ENCODE measurements at regions not wholly inside any gene's neighbourhood (a gene's known extent, or its start where the extent isn't known, plus 50 kb on each side); places are given as distances from the start of the nearest gene placed in this dataset.

GRCh38 chr2:223472771-223473170, 129.4 kb downstream of the SCG2 start:
- no peaks in the 10 kb centered on the region for H3K4me1 ChIP-seq (ENCODE audit: control insufficient read depth, extremely low read depth, insufficient read depth, low read length)
- no peak for DNase-seq (ENCODE audit: low read depth, low spot score)
- dilution Hi-C loops (cut with MboI; ENCODE audit: extremely low pct_ligation_motif_present, low sequenced_read_pairs): no loop called here
- H3K9me3 ChIP-seq (ENCODE audit: control insufficient read depth, low read depth, low read length): no peaks in the 10 kb centered on the region
- H3K27me3 ChIP-seq (ENCODE audit: control insufficient read depth, extremely low read depth, insufficient read depth, low read length): no peaks in the 10 kb centered on the region
- no peak overlapping the region for H3K9ac ChIP-seq (ENCODE audit: control insufficient read depth, extremely low read depth, insufficient read depth, low read length)
- no peak overlapping the region for H3K4me3 ChIP-seq (ENCODE audit: control insufficient read depth in 2 of 3, extremely low read depth in 1 of 3, insufficient read depth in 2 of 3, low read depth in 1 of 3, low read length in 3 of 3)
- no peak overlapping the region for H2AFZ ChIP-seq (ENCODE audit: control insufficient read depth, low read length)
- no peak overlapping the region for H3K27ac ChIP-seq (ENCODE audit: control insufficient read depth, insufficient read depth, low read length)
- no peaks in the 10 kb centered on the region for H3K79me2 ChIP-seq (ENCODE audit: control insufficient read depth, insufficient read depth, low read length)
- no peaks in the 10 kb centered on the region for H3K36me3 ChIP-seq (ENCODE audit: control insufficient read depth in 2 of 2, extremely low read depth in 1 of 2, insufficient read depth in 2 of 2, low read length in 2 of 2)
- H4K20me1 ChIP-seq (ENCODE audit: control insufficient read depth, extremely low read depth, insufficient read depth, low read length): no peaks in the 10 kb centered on the region
- H3K9me1 ChIP-seq (ENCODE audit: control insufficient read depth, extremely low read depth, insufficient read depth, low read length): no peaks in the 10 kb centered on the region
- FAIRE-seq: no peak
- no peak for TF ChIP-seq CTCF (optimal IDR thresholded peaks at IDR 0.05 in 1 of 3, IDR thresholded peaks at IDR 0.05 in 1 of 3, conservative IDR thresholded peaks at IDR 0.05 in 1 of 3; ENCODE audit: extremely low read depth in 1 of 3, insufficient read depth in 2 of 3, low read length in 3 of 3)
- no peak for TF ChIP-seq EZH2 (IDR thresholded peaks at IDR 0.05; ENCODE audit: low read length)
- no peak overlapping the region for H3K4me2 ChIP-seq (ENCODE audit: control insufficient read depth, extremely low read depth, insufficient read depth, low read depth, low read length)

- H3K36me3 ChIP-seq (ENCODE audit: control insufficient read depth in 2 of 2, extremely low read depth in 1 of 2, insufficient read depth in 2 of 2, low read length in 2 of 2): no peaks in the 10 kb centered on the region
- no peak overlapping the region for H3K27ac ChIP-seq (ENCODE audit: control insufficient read depth, insufficient read depth, low read length)
- H3K9me3 ChIP-seq (ENCODE audit: control insufficient read depth, low read depth, low read length): no peaks in the 10 kb centered on the region
- H3K79me2 ChIP-seq (ENCODE audit: control insufficient read depth, insufficient read depth, low read length): no peaks in the 10 kb centered on the region
- H4K20me1 ChIP-seq (ENCODE audit: control insufficient read depth, extremely low read depth, insufficient read depth, low read length): no peaks in the 10 kb centered on the region
- no peak overlapping the region for H3K9ac ChIP-seq (ENCODE audit: control insufficient read depth, extremely low read depth, insufficient read depth, low read length)
- no peak overlapping the region for H2AFZ ChIP-seq (ENCODE audit: control insufficient read depth, low read length)
- H3K4me1 ChIP-seq (ENCODE audit: control insufficient read depth, extremely low read depth, insufficient read depth, low read length): no peaks in the 10 kb centered on the region
- H3K27me3 ChIP-seq (ENCODE audit: control insufficient read depth, extremely low read depth, insufficient read depth, low read length): no peaks in the 10 kb centered on the region
- TF ChIP-seq EZH2 (IDR thresholded peaks at IDR 0.05; ENCODE audit: low read length) (no peak), CTCF (optimal IDR thresholded peaks at IDR 0.05 in 1 of 3, IDR thresholded peaks at IDR 0.05 in 1 of 3, conservative IDR thresholded peaks at IDR 0.05 in 1 of 3; ENCODE audit: extremely low read depth in 1 of 3, insufficient read depth in 2 of 3, low read length in 3 of 3) (no peak)
- FAIRE-seq (no peak), DNase-seq (ENCODE audit: low read depth, low spot score) (no peak)
- dilution Hi-C loops (cut with MboI; ENCODE audit: extremely low pct_ligation_motif_present, low sequenced_read_pairs): no loop called here
- no peaks in the 10 kb centered on the region for H3K9me1 ChIP-seq (ENCODE audit: control insufficient read depth, extremely low read depth, insufficient read depth, low read length)
- H3K4me2 ChIP-seq (ENCODE audit: control insufficient read depth, extremely low read depth, insufficient read depth, low read depth, low read length): no peak overlapping the region
- no peak overlapping the region for H3K4me3 ChIP-seq (ENCODE audit: control insufficient read depth in 2 of 3, extremely low read depth in 1 of 3, insufficient read depth in 2 of 3, low read depth in 1 of 3, low read length in 3 of 3)
Measured at GRCh38 chr2:223474893-223475292, 127.3 kb downstream of the SCG2 start.

Measured in keratinocyte (primary cell).